ENCODE measurements at regions not wholly inside any gene's neighbourhood (a gene's known extent, or its start where the extent isn't known, plus 50 kb on each side); places are given as distances from the start of the nearest gene placed in this dataset.

- intact Hi-C loops (cut with DNase I; ENCODE audit: low total_unique reads) = no loop called here
- H3K4me3 ChIP-seq (ENCODE audit: low read depth, poor library complexity, severe bottlenecking) = no peak overlapping the region
- DNase-seq (ENCODE audit: low spot score in 2 of 2) = no peak
- TF ChIP-seq POLR2A (IDR thresholded peaks at IDR 0.05) (no peak), CTCF (IDR thresholded peaks at IDR 0.05) (no peak)
- whole genome bisulfite sequencing, 2 donors = 41 to 50% methylated on average over 6 of the region's 6 CpGs
Measured at GRCh38 chr20:10747019-10747418, 73.2 kb upstream of the JAG1 start.

- TF ChIP-seq POLR2A (IDR thresholded peaks at IDR 0.05) (no peak), CTCF (IDR thresholded peaks at IDR 0.05) (no peak)
- intact Hi-C loops (cut with DNase I; ENCODE audit: low total_unique reads) = no loop called here
- H3K4me3 ChIP-seq (ENCODE audit: low read depth, poor library complexity, severe bottlenecking) = no peak overlapping the region
- no peak for DNase-seq (ENCODE audit: low spot score in 2 of 2)
Measured at GRCh38 chr20:10749084-10749483, 75.3 kb upstream of the JAG1 start.

- intact Hi-C loops (cut with DNase I; ENCODE audit: low total_unique reads) = no loop called here
- no peak for DNase-seq (ENCODE audit: low spot score in 2 of 2)
- no peak overlapping the region for H3K4me3 ChIP-seq (ENCODE audit: low read depth, poor library complexity, severe bottlenecking)
- TF ChIP-seq POLR2A (IDR thresholded peaks at IDR 0.05) (no peak), CTCF (IDR thresholded peaks at IDR 0.05) (no peak)
Measured at GRCh38 chr20:10752206-10752605, 78.4 kb upstream of the JAG1 start.

GRCh38 chr20:10754824-10755223 is 81.0 kb upstream of the JAG1 start:
- DNase-seq (ENCODE audit: low spot score in 2 of 2) = no peak
- intact Hi-C loops (cut with DNase I; ENCODE audit: low total_unique reads) = no loop called here
- WGBS, 2 donors = 24 to 35% methylated on average over 2 of the region's 2 CpGs
- H3K4me3 ChIP-seq (ENCODE audit: low read depth, poor library complexity, severe bottlenecking) = no peak overlapping the region
- TF ChIP-seq POLR2A (IDR thresholded peaks at IDR 0.05) = no peak

GRCh38 chr20:10758446-10758845 is 84.6 kb upstream of the JAG1 start:
- no peak overlapping the region for H3K4me3 ChIP-seq (ENCODE audit: low read depth, poor library complexity, severe bottlenecking)
- no peak for DNase-seq (ENCODE audit: low spot score in 2 of 2)
- no peak for TF ChIP-seq POLR2A (IDR thresholded peaks at IDR 0.05)
- TF ChIP-seq CTCF (IDR thresholded peaks at IDR 0.05) = no peak
- 82 to 90% methylated on average over 4 of the region's 4 CpGs for WGBS, 2 donors
- intact Hi-C loops (cut with DNase I; ENCODE audit: low total_unique reads) = no loop called here

- DNase-seq (ENCODE audit: low spot score in 2 of 2) = no peak
- no peak overlapping the region for H3K4me3 ChIP-seq (ENCODE audit: low read depth, poor library complexity, severe bottlenecking)
- intact Hi-C loops (cut with DNase I; ENCODE audit: low total_unique reads) = no loop called here
- no peak for TF ChIP-seq POLR2A (IDR thresholded peaks at IDR 0.05)
- TF ChIP-seq CTCF (IDR thresholded peaks at IDR 0.05) = no peak
- 48 to 49% methylated on average over 8 of the region's 8 CpGs for WGBS, 2 donors
Measured at GRCh38 chr20:10761232-10761631, 87.4 kb upstream of the JAG1 start.

Data from lower leg skin (tissue), 4 donors.